ENCODE measurements at regions not wholly inside any gene's neighbourhood (a gene's known extent, or its start where the extent isn't known, plus 50 kb on each side); places are given as distances from the start of the nearest gene placed in this dataset.

- POLR2A ChIA-PET = no interaction called here
These were observed 108.2 kb upstream of the GIMD1 start for GRCh38 chr4:106476741-106477140.

DNA sequence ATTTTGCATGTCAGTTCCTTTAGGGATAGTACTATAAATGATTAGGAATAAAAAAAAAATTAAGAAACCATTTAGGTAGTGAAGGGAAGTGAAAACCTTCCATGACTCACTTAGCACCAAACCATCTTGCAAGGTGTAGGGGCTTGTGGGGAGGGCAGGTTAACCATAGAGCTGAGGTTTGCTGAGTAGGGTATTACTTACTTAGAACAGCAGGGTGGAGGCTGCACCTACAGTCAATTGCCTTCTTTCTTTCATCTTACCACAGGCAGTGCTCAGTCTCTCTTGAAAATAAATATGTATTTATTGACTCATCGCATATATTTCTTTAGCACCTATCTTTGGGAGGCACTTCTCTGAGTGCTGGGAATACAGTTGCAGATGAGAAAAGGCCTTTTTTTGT is 104.9 kb upstream of the GIMD1 start:
- Histone ChIP-seq H3K9me3 (ENCODE audit: control insufficient read depth in 2 of 3, low read length in 3 of 3) (no peaks in the 10 kb centered on the region), H3K27me3 (ENCODE audit: control insufficient read depth in 2 of 2, insufficient read depth in 2 of 2, low read length in 2 of 2) (no peaks in the 10 kb centered on the region), H3K4me1 (ENCODE audit: control insufficient read depth in 2 of 2, insufficient read depth in 2 of 2, low read length in 2 of 2) (no peaks in the 10 kb centered on the region), H3K4me3 (ENCODE audit: low read length) (no peak overlapping the region), H3K27ac (ENCODE audit: low read depth, low read length) (no peak overlapping the region), H3K36me3 (ENCODE audit: control insufficient read depth in 2 of 3, insufficient read depth in 3 of 3, low read length in 3 of 3) (no peaks in the 10 kb centered on the region)
- Mint-ChIP-seq H3K9me3 (peaks cover 0 to 15% (median 4%) of the 10 kb centered on the region in 11 donors), H3K4me1 (peaks cover 0 to 1% (median 0%) of the 10 kb centered on the region in 7 donors), H3K27me3 (peaks cover 0 to 16% (median 13%) of the 10 kb centered on the region in 5 donors), H3K4me3 (no peak overlapping the region), H3K36me3 (peaks cover 0 to 4% (median 0%) of the 10 kb centered on the region in 5 donors), H3K27ac (no peak overlapping the region)
- no peak for DNase-seq
- ATAC-seq = no peak
- ChIA-PET POLR2A (no interaction called here), CTCF (no interaction called here)
- intact Hi-C loops (cut with micrococcal nuclease) = no loop called here

More at GRCh38 chr4:106476741-106477140, 108.2 kb upstream of the GIMD1 start:
- Mint-ChIP-seq H3K4me3 (no peak overlapping the region), H3K27me3 (peaks cover 0 to 22% (median 8%) of the 10 kb centered on the region in 5 donors), H3K4me1 (peaks cover 0 to 1% (median 0%) of the 10 kb centered on the region in 7 donors), H3K36me3 (peaks cover 0 to 4% (median 0%) of the 10 kb centered on the region in 5 donors), H3K27ac (no peak overlapping the region), H3K9me3 (peaks cover 0 to 7% (median 2%) of the 10 kb centered on the region in 11 donors)
- no peaks in the 10 kb centered on the region for H3K36me3 ChIP-seq (ENCODE audit: control insufficient read depth in 2 of 3, insufficient read depth in 3 of 3, low read length in 3 of 3)
- H3K4me1 ChIP-seq (ENCODE audit: control insufficient read depth in 2 of 2, insufficient read depth in 2 of 2, low read length in 2 of 2) = no peaks in the 10 kb centered on the region
- CTCF ChIA-PET = no interaction called here
- no peak overlapping the region for H3K4me3 ChIP-seq (ENCODE audit: low read length)
- ATAC-seq (no peak), DNase-seq (no peak)
- no peak overlapping the region for H3K27ac ChIP-seq (ENCODE audit: low read depth, low read length)
- H3K27me3 ChIP-seq (ENCODE audit: control insufficient read depth in 2 of 2, insufficient read depth in 2 of 2, low read length in 2 of 2) = no peaks in the 10 kb centered on the region
- H3K9me3 ChIP-seq (ENCODE audit: control insufficient read depth in 2 of 3, low read length in 3 of 3) = no peaks in the 10 kb centered on the region
- intact Hi-C loops (cut with micrococcal nuclease) = no loop called here

- Mint-ChIP-seq H3K4me3 (no peak overlapping the region), H3K36me3 (peaks cover 0 to 4% (median 0%) of the 10 kb centered on the region in 5 donors), H3K4me1 (peaks cover 0 to 1% (median 0%) of the 10 kb centered on the region in 7 donors), H3K27me3 (peaks cover 0 to 16% (median 13%) of the 10 kb centered on the region in 5 donors), H3K9me3 (peaks cover 0 to 19% (median 4%) of the 10 kb centered on the region in 11 donors), H3K27ac (no peak overlapping the region)
- Histone ChIP-seq H3K9me3 (ENCODE audit: control insufficient read depth in 2 of 3, low read length in 3 of 3) (no peaks in the 10 kb centered on the region), H3K4me1 (ENCODE audit: control insufficient read depth in 2 of 2, insufficient read depth in 2 of 2, low read length in 2 of 2) (no peaks in the 10 kb centered on the region), H3K4me3 (ENCODE audit: low read length) (no peak overlapping the region), H3K27me3 (ENCODE audit: control insufficient read depth in 2 of 2, insufficient read depth in 2 of 2, low read length in 2 of 2) (no peaks in the 10 kb centered on the region), H3K36me3 (ENCODE audit: control insufficient read depth in 2 of 3, insufficient read depth in 3 of 3, low read length in 3 of 3) (no peaks in the 10 kb centered on the region), H3K27ac (ENCODE audit: low read depth, low read length) (no peak overlapping the region)
- DNase-seq = no peak
- no peak for ATAC-seq
- intact Hi-C loops (cut with micrococcal nuclease) = no loop called here
- ChIA-PET POLR2A (no interaction called here), CTCF (no interaction called here)
These were observed 102.6 kb upstream of the GIMD1 start for GRCh38 chr4:106471151-106471550.

- H3K36me3 ChIP-seq (ENCODE audit: control insufficient read depth in 2 of 3, insufficient read depth in 3 of 3, low read length in 3 of 3) = no peaks in the 10 kb centered on the region
- no peak overlapping the region for H3K4me3 ChIP-seq (ENCODE audit: low read length)
- POLR2A ChIA-PET = no interaction called here
- Mint-ChIP-seq H3K9me3 (peaks cover 0 to 5% (median 0%) of the 10 kb centered on the region in 11 donors), H3K36me3 (no peaks in the 10 kb centered on the region), H3K27ac (no peak overlapping the region), H3K4me1 (no peaks in the 10 kb centered on the region), H3K4me3 (no peak overlapping the region), H3K27me3 (no peaks in the 10 kb centered on the region)
- no peaks in the 10 kb centered on the region for H3K9me3 ChIP-seq (ENCODE audit: control insufficient read depth in 2 of 3, low read length in 3 of 3)
- ATAC-seq = no peak
- H3K27me3 ChIP-seq (ENCODE audit: control insufficient read depth in 2 of 2, insufficient read depth in 2 of 2, low read length in 2 of 2) = no peaks in the 10 kb centered on the region
- CTCF ChIA-PET = no interaction called here
- DNase-seq = no peak
- no peak overlapping the region for H3K27ac ChIP-seq (ENCODE audit: low read depth, low read length)
- intact Hi-C loops (cut with micrococcal nuclease) = no loop called here
- H3K4me1 ChIP-seq (ENCODE audit: control insufficient read depth in 2 of 2, insufficient read depth in 2 of 2, low read length in 2 of 2) = no peaks in the 10 kb centered on the region
These were observed 95.0 kb upstream of the GIMD1 start for GRCh38 chr4:106463622-106464021.

- Mint-ChIP-seq H3K4me3 (no peak overlapping the region), H3K27me3 (peaks cover 0 to 20% (median 6%) of the 10 kb centered on the region in 5 donors)
- CTCF ChIA-PET = no interaction called here
These were observed 86.0 kb upstream of the GIMD1 start for GRCh38 chr4:106454581-106454980.

GRCh38 chr4:106454021-106454420 is 85.4 kb upstream of the GIMD1 start:
- H3K4me3 Mint-ChIP-seq = no peak overlapping the region
- Histone ChIP-seq H3K4me1 (ENCODE audit: control insufficient read depth in 2 of 2, insufficient read depth in 2 of 2, low read length in 2 of 2) (no peaks in the 10 kb centered on the region), H3K36me3 (ENCODE audit: control insufficient read depth in 2 of 3, insufficient read depth in 3 of 3, low read length in 3 of 3) (no peaks in the 10 kb centered on the region), H3K4me3 (ENCODE audit: low read length) (no peak overlapping the region), H3K9me3 (ENCODE audit: control insufficient read depth in 2 of 3, low read length in 3 of 3) (no peaks in the 10 kb centered on the region), H3K27ac (ENCODE audit: low read depth, low read length) (no peak overlapping the region), H3K27me3 (ENCODE audit: control insufficient read depth in 2 of 2, insufficient read depth in 2 of 2, low read length in 2 of 2) (no peaks in the 10 kb centered on the region)
- H3K4me1 Mint-ChIP-seq = no peaks in the 10 kb centered on the region
- DNase-seq (no peak), ATAC-seq (no peak)
- ChIA-PET POLR2A (no interaction called here), CTCF (no interaction called here)
- no peaks in the 10 kb centered on the region for H3K36me3 Mint-ChIP-seq
- intact Hi-C loops (cut with micrococcal nuclease) = no loop called here
- H3K9me3 Mint-ChIP-seq = peaks cover 0 to 5% (median 0%) of the 10 kb centered on the region in 11 donors
- H3K27ac Mint-ChIP-seq = no peak overlapping the region
- H3K27me3 Mint-ChIP-seq = peaks cover 0 to 20% (median 6%) of the 10 kb centered on the region in 5 donors

More at GRCh38 chr4:106454581-106454980, 86.0 kb upstream of the GIMD1 start:
- no peaks in the 10 kb centered on the region for H3K9me3 ChIP-seq (ENCODE audit: control insufficient read depth in 2 of 3, low read length in 3 of 3)
- no peaks in the 10 kb centered on the region for H3K4me1 ChIP-seq (ENCODE audit: control insufficient read depth in 2 of 2, insufficient read depth in 2 of 2, low read length in 2 of 2)
- H3K27me3 ChIP-seq (ENCODE audit: control insufficient read depth in 2 of 2, insufficient read depth in 2 of 2, low read length in 2 of 2) = no peaks in the 10 kb centered on the region
- no peak for ATAC-seq
- POLR2A ChIA-PET = no interaction called here
- H3K27ac ChIP-seq (ENCODE audit: low read depth, low read length) = no peak overlapping the region
- H3K36me3 ChIP-seq (ENCODE audit: control insufficient read depth in 2 of 3, insufficient read depth in 3 of 3, low read length in 3 of 3) = no peaks in the 10 kb centered on the region
- Mint-ChIP-seq H3K36me3 (no peaks in the 10 kb centered on the region), H3K4me1 (no peaks in the 10 kb centered on the region), H3K27ac (no peak overlapping the region), H3K9me3 (peaks cover 0 to 5% (median 0%) of the 10 kb centered on the region in 11 donors)
- DNase-seq = no peak
- H3K4me3 ChIP-seq (ENCODE audit: low read length) = no peak overlapping the region
- intact Hi-C loops (cut with micrococcal nuclease) = no loop called here

GRCh38 chr4:106451091-106451490 is 82.5 kb upstream of the GIMD1 start:
- POLR2A ChIA-PET = no interaction called here
- DNase-seq (no peak), ATAC-seq (no peak)
- intact Hi-C loops (cut with micrococcal nuclease) = no loop called here
- Mint-ChIP-seq H3K4me3 (no peak overlapping the region), H3K27me3 (peaks cover 0 to 20% (median 4%) of the 10 kb centered on the region in 5 donors), H3K27ac (no peak overlapping the region), H3K36me3 (no peaks in the 10 kb centered on the region), H3K4me1 (no peaks in the 10 kb centered on the region), H3K9me3 (peaks cover 0 to 6% (median 0%) of the 10 kb centered on the region in 11 donors)
- Histone ChIP-seq H3K9me3 (ENCODE audit: control insufficient read depth in 2 of 3, low read length in 3 of 3) (peaks cover 0 to 5% (median 0%) of the 10 kb centered on the region in 3 experiments), H3K4me1 (ENCODE audit: control insufficient read depth in 2 of 2, insufficient read depth in 2 of 2, low read length in 2 of 2) (no peaks in the 10 kb centered on the region), H3K4me3 (ENCODE audit: low read length) (no peak overlapping the region), H3K27ac (ENCODE audit: low read depth, low read length) (no peak overlapping the region), H3K27me3 (ENCODE audit: control insufficient read depth in 2 of 2, insufficient read depth in 2 of 2, low read length in 2 of 2) (no peaks in the 10 kb centered on the region), H3K36me3 (ENCODE audit: control insufficient read depth in 2 of 3, insufficient read depth in 3 of 3, low read length in 3 of 3) (no peaks in the 10 kb centered on the region)
- CTCF ChIA-PET = no interaction called here

All from naive thymus-derived CD4-positive, alpha-beta T cell (primary cell).